Muscle of leg (tissue), 3 donors: ENCODE measurements at regions not wholly inside any gene's neighbourhood (a gene's known extent, or its start where the extent isn't known, plus 50 kb on each side); places are given as distances from the start of the nearest gene placed in this dataset.

Source experiments
- DNase-seq: peaks from one replicate; pipeline ENCODE4 v3.0.0; 2013
- H3K27ac ChIP-seq: one replicate; pipeline ENCODE4 v1.5.1; 2013; ENCODE audit warnings: mild to moderate bottlenecking, low read length, control low read depth
- H3K27me3 ChIP-seq: one replicate; pipeline ENCODE4 v1.6.1; 2013; ENCODE audit warnings: low read length; ENCODE audit not compliant: control insufficient read depth, insufficient read depth
- H3K36me3 ChIP-seq: one replicate; pipeline ENCODE4 v1.6.1; 2013; ENCODE audit warnings: low read length; ENCODE audit not compliant: control insufficient read depth, insufficient read depth
- H3K4me1 ChIP-seq: one replicate; pipeline ENCODE4 v1.6.1; 2013; ENCODE audit warnings: low read length; ENCODE audit not compliant: control insufficient read depth, insufficient read depth
- H3K4me3 ChIP-seq: one replicate; pipeline ENCODE4 v1.5.1; 2013; ENCODE audit warnings: low read length, control low read depth
- H3K9me3 ChIP-seq: replicated peaks from 2 replicates; pipeline ENCODE4 v1.6.1; 2013; ENCODE audit warnings: low read depth, low read length; ENCODE audit not compliant: control insufficient read depth
- WGBS: methylation state at CpG from one replicate; pipeline ENCODE4 v1.1.5; 2013; ENCODE audit warnings: missing lambda C conversion rate; ENCODE audit not compliant: insufficient coverage; 5-methylcytosine and 5-hydroxymethylcytosine counted together

- no peaks in the 10 kb centered on the region for H3K36me3 ChIP-seq
- peaks cover 3% of the 10 kb centered on the region for H3K4me1 ChIP-seq
- no peaks in the 10 kb centered on the region for H3K27me3 ChIP-seq
- no peaks in the 10 kb centered on the region for H3K9me3 ChIP-seq
- H3K4me3 ChIP-seq: no peak overlapping the region
- H3K27ac ChIP-seq: no peak overlapping the region
- WGBS: 24% methylated on average over 8 of the region's 9 CpGs
- DNase-seq: peak; percentile 7
Observed at GRCh38 chr5:6868171-6868570, 154.9 kb downstream of the TENT4A start.

- Histone ChIP-seq H3K4me3 (no peak overlapping the region), H3K36me3 (no peaks in the 10 kb centered on the region), H3K27me3 (no peaks in the 10 kb centered on the region), H3K4me1 (peaks cover 3% of the 10 kb centered on the region), H3K27ac (no peak overlapping the region), H3K9me3 (no peaks in the 10 kb centered on the region)
- 94% methylated on average over 3 of the region's 11 CpGs for WGBS
- no peak for DNase-seq
Observed at GRCh38 chr5:6868575-6869215, 155.5 kb downstream of the TENT4A start.

- peaks cover 3% of the 10 kb centered on the region for H3K4me1 ChIP-seq
- no peaks in the 10 kb centered on the region for H3K9me3 ChIP-seq
- no peak overlapping the region for H3K4me3 ChIP-seq
- H3K36me3 ChIP-seq: no peaks in the 10 kb centered on the region
- H3K27me3 ChIP-seq: no peaks in the 10 kb centered on the region
- no peak for DNase-seq
- H3K27ac ChIP-seq: no peak overlapping the region
- WGBS: 87% methylated on average over 5 of the region's 7 CpGs
Observed at GRCh38 chr5:6869677-6870076, 156.4 kb downstream of the TENT4A start.

- no peaks in the 10 kb centered on the region for H3K9me3 ChIP-seq
- H3K27ac ChIP-seq: no peak overlapping the region
- no peak for DNase-seq
- no peaks in the 10 kb centered on the region for H3K36me3 ChIP-seq
- H3K4me1 ChIP-seq: peaks cover 3% of the 10 kb centered on the region
- no peaks in the 10 kb centered on the region for H3K27me3 ChIP-seq
- 59% methylated on average over 4 of the region's 12 CpGs for WGBS
- no peak overlapping the region for H3K4me3 ChIP-seq
Observed at GRCh38 chr5:6872441-6873160, 159.4 kb downstream of the TENT4A start.

GRCh38 chr5:6873359-6873758, 160.1 kb downstream of the TENT4A start:
- Histone ChIP-seq H3K27me3 (no peaks in the 10 kb centered on the region), H3K36me3 (no peaks in the 10 kb centered on the region), H3K9me3 (no peaks in the 10 kb centered on the region), H3K4me3 (no peak overlapping the region), H3K27ac (no peak overlapping the region), H3K4me1 (no peaks in the 10 kb centered on the region)
- no peak for DNase-seq
- no CpG with 5 or more reads among the region's 3 CpGs for WGBS

GRCh38 chr5:6875376-6875775, 162.1 kb downstream of the TENT4A start:
- DNase-seq: no peak
- Histone ChIP-seq H3K27me3 (no peaks in the 10 kb centered on the region), H3K4me3 (no peak overlapping the region), H3K9me3 (no peaks in the 10 kb centered on the region), H3K4me1 (no peaks in the 10 kb centered on the region), H3K36me3 (no peaks in the 10 kb centered on the region), H3K27ac (no peak overlapping the region)
- WGBS: 67% methylated on average over 1 of the region's 6 CpGs

- no peak overlapping the region for H3K4me3 ChIP-seq
- H3K27me3 ChIP-seq: no peaks in the 10 kb centered on the region
- H3K27ac ChIP-seq: no peak overlapping the region
- 85% methylated on average over 5 of the region's 13 CpGs for WGBS
- DNase-seq: no peak
- H3K36me3 ChIP-seq: no peaks in the 10 kb centered on the region
- H3K4me1 ChIP-seq: no peaks in the 10 kb centered on the region
- no peaks in the 10 kb centered on the region for H3K9me3 ChIP-seq
Observed at GRCh38 chr5:6877986-6878828, 165.0 kb downstream of the TENT4A start.

- Histone ChIP-seq H3K4me3 (no peak overlapping the region), H3K9me3 (peaks cover 24% of the 10 kb centered on the region), H3K27me3 (no peaks in the 10 kb centered on the region), H3K4me1 (no peaks in the 10 kb centered on the region), H3K27ac (no peak overlapping the region), H3K36me3 (no peaks in the 10 kb centered on the region)
- no peak for DNase-seq
- 71% methylated on average over 1 of the region's 2 CpGs for WGBS
Observed at GRCh38 chr5:6885581-6885980, 172.3 kb downstream of the TENT4A start.

GRCh38 chr5:6886866-6887265, 173.6 kb downstream of the TENT4A start:
- H3K27ac ChIP-seq: no peak overlapping the region
- WGBS: 68% methylated on average over 3 of the region's 3 CpGs
- no peak for DNase-seq

GRCh38 chr5:6889030-6889429, 175.8 kb downstream of the TENT4A start:
- H3K27ac ChIP-seq: no peak overlapping the region
- no peak overlapping the region for H3K4me3 ChIP-seq
- H3K36me3 ChIP-seq: no peaks in the 10 kb centered on the region
- DNase-seq: no peak
- H3K4me1 ChIP-seq: no peaks in the 10 kb centered on the region
- H3K27me3 ChIP-seq: no peaks in the 10 kb centered on the region
- no CpG with 5 or more reads among the region's 1 CpG for WGBS
- H3K9me3 ChIP-seq: peaks cover 26% of the 10 kb centered on the region

More at GRCh38 chr5:6886866-6887265, 173.6 kb downstream of the TENT4A start:
- no peaks in the 10 kb centered on the region for H3K36me3 ChIP-seq
- H3K4me3 ChIP-seq: no peak overlapping the region
- peaks cover 24% of the 10 kb centered on the region for H3K9me3 ChIP-seq
- H3K27me3 ChIP-seq: no peaks in the 10 kb centered on the region
- H3K4me1 ChIP-seq: no peaks in the 10 kb centered on the region
